HS-27A (cell line): ENCODE measurements at regions not wholly inside any gene's neighbourhood (a gene's known extent, or its start where the extent isn't known, plus 50 kb on each side); places are given as distances from the start of the nearest gene placed in this dataset.

ENCODE experiments used
- DNase-seq: peaks from one replicate; pipeline ENCODE4 v3.0.0-alpha.2; 2012; ENCODE audit warnings: low read depth, missing footprints

DNA sequence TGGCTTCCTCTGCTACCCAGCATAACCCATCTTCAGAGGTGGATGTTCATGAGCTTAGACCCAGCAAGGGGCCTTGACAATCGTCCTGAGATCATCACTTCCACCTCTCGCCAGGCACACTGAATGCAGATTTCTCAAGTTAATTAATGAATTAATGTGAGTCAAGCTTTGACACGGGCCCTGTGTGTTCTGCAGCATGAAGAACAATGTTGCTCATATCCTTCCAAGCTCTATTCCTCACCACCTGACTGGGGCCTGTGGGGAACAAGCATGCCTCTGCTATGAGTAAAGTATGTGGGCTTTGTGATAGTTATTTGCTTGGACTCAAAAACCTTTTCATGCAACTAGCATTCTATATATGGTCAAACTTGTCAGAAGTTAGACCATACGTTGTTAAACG lies 122.0 kb downstream of the SEC16B start:
- peak; percentile 20 for DNase-seq

DNA sequence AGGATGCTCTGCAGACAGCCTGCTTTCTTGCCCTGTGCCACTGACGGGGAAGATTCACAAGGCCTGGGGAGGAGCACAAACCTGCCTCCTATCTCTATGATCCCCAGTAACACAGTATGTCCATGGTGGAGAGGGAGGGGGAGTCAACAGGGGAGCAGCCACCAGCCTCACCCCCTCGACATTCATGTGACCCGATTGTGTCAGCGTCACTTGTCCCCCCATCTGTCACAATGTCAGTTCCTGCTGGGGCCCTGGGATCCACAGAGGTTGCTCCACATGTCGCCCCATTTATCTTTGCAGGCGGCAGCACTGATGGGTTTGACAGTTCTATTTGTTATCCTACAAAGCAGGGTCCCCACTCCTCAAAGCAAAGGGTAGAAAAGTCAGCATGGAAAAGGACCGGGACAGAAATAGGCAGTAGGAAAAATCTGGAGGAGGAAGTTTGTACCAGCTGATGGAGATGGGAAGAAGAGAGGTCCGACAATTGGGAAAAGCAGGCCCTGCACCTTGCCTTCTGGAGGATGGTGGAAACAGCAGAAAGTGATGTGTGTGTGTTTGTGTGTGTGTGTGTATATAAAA lies 130.9 kb downstream of the SEC16B start:
- no peak for DNase-seq

DNA sequence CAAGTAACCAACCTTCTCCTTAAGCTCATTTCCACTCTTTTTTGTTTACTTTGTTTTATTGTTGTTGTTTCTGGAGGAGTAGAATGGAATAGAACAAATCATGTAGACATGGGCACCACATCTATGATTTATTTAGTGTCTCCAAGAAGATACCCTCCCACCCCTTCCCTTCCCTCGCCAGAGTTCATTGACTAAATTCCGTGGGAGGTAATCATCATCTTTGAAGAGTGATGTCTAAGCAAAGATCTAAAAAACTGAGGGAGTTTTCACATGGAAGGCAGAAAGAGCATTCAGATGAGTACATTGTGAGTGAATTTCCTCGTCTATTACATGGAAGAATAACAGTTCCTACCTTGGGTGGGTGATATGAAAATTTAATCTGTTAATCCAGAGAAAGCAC lies 136.2 kb downstream of the SEC16B start:
- no peak for DNase-seq

DNA sequence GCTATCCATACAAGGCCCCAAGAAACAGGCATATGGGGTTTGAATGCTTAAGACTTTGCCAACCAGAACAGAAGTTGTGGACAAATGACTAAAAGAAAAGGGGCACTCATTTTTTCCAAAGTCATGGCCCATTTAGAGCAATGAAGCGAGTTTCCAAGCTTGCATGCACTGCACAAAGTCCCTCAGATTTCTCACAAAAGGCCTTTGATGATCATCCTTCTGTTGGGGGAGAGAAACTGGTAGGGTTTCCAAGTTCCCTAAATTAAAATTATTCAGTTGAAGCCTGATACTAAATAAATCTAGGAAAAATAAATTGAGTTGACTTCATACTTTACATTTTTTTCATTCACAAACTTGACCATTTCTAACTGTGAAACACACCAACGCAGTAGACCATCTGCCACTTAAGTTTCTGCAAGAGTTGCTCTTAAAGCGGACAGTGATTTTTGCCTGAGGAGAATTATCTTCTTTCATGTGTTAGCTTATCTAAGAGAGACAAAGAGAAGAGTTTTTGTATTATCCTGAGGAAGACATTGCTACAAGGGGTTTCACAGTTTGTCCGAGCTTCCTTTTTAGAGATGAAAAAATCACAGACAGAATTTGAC lies 139.2 kb downstream of the SEC16B start:
- no peak for DNase-seq

DNA sequence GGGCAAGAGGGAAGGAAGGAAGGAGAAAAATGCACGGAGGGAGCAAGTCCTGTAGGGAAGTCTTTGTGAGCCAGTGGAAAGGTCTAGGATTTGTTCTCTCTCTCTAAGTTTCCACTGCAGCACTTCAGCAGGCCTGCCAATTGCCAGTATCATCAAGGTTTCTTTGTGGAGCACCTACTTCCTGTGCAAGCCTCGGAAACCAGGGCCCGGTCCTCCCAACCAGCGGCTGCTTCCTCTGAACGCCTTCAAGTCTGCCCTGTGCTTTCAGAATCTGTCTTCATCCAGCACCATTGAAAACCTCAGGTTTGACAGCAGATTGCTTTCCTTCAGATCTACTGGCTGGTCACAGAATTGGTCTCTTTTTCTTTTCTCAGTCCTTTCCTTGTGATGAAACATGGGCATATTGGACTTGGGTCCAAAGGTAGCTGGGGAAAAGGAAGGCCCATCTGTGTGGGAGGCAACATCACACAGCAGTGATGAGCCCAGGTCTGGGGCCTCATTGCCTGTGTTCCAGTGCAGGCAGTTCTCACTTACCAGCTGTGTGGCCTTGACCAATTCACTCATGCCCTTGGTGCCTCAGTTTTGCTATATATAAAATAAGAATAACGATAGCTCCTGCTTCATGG lies 144.5 kb downstream of the SEC16B start:
- no peak for DNase-seq

DNA sequence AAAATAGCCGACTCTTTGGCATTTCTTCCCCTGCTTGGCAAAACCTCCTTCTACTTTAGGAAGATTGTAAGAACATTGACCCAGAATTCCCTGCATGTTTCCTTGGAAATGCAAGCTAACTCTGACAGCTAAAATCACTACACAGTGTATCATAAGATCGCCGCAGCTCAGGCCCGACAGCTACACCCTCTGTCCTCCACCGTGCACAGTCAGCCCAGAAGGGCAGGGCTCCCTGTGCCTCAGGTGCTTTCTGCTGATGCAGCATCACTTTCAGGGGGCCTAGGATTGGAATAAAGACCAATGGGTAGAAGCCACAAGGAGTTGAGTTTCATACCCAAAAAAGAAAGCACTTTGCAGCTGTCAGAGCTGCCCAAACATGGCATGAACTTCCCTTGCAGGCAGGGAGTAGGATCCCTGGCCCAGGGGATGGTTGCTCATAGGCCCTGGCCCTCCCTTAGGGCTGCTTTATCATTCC lies 145.3 kb downstream of the SEC16B start:
- no peak for DNase-seq

DNA sequence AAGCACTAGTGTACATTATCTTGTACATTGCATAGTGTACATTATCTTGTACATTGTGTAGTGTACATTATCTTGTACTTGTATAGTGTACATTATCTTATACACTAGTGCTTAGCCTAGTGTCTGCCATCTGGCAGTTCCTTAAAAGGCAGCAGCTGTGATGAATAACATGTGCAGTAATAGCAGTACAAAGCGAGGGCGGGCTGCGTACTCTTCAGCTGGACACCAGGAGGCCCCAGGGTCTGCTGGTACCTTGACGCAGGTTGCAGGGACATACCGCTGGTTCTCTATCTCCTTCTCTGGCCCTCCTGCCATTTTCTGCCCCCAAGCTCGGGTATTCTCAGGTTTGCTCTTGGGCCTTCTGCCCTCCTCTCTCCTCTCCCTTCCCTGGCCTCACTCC lies 149.6 kb downstream of the SEC16B start:
- DNase-seq: no peak

DNA sequence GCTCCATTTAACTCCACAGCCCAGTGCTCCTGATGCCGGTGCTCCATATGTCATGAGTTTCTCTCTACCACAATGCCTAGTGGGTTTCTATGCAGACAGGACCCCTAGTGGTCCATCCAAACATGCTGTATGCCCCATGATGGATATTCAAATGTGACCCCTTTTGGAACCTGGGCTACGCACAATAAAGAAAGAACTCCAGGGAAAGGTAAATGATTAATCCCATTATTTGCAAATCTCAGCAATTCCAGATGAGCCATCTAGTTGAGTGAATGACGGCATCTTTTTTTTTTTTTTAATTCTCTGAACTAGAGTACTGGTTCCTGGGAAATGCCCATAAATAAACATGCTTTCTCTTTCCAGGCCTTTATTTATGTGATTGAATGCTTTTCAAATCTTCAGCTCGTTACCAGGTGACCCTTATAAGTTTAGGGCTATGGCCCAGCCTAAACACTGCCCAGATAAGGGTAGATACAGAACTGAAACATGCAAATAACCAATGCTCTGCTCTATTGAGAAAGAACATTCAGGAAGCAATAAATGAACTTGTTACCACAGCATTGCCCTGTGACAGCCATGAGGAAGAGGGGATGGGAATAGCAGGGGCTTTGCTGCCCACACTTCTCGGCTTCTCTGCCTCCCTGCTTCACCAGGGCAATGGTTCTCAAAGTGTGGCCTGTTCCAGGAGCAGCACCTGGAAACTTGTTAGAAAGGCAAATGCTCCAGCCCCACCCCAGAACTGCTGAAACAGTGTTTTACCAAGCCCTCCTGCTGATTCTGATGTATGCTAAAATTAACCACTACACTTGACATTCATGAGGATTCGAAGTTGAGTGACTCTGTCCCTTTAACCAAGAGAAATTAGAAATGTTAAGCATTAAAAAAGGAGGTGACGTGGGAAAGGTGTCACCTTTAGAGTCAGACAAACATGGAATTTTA lies 151.7 kb downstream of the SEC16B start:
- no peak for DNase-seq

DNA sequence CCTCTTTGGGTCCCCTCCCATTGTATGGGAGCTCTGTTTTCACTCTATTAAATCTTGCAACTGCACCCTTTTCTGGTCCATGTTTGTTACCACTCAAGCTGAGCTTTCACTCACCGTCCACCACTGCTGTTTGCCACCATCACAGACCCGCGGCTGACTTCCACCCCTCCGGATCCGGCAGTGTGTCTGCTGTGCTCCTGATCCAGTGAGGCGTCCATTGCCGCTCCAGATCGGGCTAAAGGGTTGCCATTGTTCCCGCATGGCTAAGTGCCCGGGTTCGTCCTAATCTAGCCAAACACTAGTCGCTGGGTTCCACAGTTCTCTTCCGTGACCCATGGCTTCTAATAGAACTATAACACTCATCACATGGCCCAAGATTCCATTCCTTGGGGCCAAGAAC lies 157.2 kb downstream of the SEC16B start:
- no peak for DNase-seq

DNA sequence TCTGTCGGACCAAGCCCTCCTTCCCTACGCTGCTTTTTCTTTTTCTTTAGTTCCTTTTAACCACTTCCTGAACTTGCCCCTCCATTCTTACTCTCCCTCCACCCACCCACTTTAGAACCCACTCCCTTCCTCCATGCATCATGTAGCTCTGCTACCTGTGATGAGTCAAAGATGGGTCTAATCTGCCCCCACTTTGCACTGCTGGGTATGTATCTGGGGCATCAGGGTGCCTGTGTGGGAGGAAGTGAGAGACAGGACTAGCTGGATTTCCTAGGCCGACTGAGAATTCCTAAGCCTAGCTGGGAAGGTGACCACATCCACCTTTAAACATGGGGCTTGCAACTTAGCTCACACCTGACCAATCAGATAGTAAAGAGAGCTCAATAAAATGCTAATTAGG lies 157.7 kb downstream of the SEC16B start:
- DNase-seq: no peak

DNA sequence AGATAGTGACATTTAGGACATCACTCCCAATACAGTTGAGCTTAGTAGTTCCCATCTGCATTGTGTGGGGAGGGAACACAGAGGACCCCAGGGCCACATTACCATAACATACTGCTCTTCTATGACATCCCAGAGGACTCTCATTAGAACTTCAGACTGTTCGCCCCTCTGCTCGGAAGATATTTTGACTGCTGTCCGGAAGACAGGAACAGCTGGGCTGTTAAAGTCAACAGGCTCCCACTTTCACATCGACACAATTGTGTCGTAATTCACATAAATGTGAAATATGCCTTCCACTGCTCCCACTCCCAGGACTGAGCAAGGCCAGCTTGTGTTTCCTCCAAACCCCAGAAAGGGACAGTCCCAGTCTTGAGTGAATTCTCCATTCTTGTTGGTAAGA lies 158.4 kb downstream of the SEC16B start:
- DNase-seq: no peak

DNA sequence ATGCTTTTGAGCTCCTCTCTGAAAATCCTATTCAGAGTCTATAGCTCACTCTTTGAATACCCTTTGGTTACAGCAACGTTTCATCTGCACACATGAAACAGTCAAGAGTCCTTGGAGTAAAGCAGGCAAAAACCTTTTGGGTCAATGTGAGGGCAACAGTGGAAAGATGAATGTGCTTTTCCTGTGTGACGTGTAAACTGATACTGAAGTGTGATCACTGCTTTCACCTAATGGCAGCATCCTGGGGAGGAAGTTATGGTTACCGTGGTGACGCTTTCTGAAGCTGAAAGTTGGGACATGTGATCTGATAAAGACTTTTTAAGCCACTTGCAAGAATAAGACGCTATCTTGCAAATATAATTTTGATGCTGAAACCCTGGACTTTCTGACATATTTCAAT lies 160.0 kb downstream of the SEC16B start:
- DNase-seq: no peak

DNA sequence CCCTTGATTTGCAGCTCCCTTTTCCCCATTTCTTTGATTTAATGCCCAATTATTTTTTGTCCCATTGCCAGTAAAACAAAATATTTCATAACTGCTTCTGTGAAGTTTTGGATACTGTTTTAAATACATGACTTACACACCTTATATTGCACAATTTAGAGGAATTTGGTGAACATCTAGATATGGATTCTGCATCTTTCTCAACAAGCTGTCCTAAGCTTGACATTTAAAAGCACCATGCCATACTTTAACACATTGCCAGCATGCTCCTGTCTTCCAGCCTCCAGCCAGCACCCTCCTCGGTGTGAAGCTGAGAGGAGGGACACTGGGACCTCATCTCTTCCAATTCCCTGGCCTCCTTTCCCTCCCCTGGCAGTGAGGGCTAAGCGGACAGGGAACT lies 167.6 kb downstream of the SEC16B start:
- DNase-seq: no peak

DNA sequence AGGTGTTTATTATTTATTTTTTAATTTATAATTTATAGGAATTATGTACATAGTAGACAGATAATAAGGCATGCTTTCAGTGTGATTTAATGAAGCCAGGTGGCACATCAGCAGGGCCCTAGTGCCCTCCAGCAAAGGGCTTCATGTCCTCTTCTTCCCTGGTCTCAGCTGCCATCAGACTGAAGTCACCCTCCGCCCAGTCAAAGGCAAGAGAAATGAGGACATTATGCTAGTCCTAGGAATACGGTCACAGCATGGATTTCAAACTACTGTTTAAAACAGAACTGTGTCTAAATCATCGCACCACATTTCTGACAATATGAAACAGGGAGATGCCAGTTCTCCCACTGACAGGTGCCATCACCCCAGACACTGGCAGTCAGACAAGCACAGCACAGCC lies 168.1 kb downstream of the SEC16B start:
- no peak for DNase-seq

DNA sequence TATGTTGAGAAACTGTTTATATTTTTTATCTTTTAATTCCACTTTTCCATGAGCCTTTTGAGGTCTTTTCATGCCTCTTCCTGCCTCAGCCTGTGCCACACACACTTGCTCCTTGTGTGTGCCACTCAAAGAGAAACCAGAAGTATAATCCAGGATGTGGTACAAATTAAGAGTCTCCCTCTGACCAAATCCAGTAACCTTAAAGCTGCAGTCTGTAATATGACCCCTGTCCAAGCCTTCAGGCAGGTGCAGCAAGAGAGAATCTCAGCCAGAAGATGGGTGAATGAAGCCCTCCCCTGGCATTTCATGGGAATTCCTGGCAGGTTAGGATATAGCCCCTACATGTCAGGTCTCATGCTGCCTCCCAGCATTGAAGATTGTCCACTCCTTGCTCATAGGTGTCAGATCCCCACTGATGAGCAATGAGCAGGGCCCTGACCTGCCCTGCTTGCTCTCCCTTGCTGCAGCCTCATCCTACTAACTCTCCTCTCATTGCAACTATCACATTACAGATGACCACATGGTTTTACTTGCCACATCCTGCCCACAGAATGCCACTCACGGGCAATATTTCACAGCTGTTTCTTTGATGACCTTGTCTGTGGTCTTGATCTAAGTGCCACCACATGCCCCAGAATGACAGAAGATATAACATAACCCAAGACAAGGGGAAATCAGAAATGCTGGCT lies 169.3 kb downstream of the SEC16B start:
- no peak for DNase-seq

DNA sequence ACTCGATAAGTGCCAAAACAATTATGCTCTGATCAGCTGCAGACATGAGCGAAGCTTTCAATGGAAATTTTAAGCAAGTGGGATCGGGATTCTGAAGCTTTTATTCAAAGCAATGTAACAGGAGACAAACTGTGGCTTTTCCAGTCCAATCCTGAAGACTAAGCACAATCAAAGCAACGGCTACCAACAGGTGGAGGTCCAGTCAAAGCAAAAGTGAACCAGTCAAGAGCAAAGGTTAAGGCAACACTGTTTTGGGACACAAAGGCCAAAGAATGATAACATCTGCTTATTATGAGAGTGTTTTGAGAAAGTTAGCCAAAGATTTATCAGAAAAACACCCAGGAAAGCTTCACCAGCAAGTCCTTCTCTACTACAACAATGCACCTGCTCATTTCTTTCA lies 170.1 kb downstream of the SEC16B start:
- no peak for DNase-seq

DNA sequence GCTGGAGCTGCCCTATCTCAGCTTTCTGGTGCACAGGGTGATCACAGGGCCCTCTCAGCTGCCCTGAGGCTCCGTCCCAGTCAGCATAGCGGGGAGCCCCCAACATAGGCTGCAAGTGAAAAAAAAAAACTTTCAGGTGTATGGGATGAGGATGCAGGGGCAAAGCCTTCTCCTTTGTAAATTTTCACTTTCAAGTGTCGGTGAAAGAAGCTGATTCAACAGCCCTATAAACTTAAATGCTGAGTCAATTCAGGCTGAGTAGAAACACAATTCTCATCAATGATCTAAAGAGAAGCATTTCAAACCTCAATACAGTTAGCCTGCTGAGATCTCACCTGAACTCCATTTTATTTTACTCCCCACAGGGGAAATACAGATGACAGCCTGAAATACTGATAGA lies 171.2 kb downstream of the SEC16B start:
- DNase-seq: no peak

DNA sequence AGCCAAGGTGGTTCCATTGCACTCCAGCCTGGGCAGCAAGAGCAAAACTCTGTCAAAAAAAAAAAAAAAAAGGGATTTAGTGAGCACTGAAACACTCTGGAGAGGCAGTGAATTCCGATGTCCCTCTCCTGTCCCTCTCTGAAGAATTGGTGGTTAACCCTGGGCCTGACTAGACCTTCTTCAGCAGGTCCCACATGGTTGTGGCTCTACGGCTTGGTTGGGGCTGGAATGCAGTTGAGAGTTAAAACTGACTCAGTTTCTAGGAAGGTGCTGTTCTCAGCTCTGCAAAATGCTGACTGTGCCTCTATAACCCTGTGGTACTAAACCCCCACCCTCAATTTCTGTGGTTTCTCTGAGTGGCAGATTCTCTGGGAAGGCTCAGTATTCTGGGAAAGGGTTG lies 173.3 kb downstream of the SEC16B start:
- no peak for DNase-seq

DNA sequence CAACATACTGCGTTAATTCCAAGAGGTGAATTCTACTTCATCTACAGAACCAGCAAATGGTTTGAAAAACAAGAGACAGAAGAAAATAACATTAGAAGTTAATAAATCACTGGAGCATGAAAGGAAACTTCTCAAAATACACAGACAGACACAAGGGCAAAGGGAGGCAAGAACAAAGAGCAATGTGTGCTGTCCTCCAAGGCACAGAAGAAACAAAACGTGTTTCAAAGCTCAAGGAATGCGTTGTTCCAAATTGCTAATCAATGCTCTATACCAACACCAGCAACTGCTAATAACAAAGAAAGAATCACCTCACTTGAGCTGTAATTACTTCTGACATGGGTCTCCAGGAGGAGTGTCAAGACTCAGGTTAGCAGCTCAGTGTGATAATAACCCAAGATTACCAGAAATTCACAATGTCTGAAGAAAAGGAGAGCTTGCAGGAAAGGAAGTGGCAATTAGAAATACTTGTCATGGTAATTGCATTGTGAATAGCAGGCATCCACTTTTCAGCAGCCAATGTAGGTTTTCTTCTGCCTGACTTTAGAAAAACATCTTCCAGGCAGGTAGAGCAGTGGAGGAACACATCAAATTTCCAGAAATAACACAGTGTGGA lies 175.4 kb downstream of the SEC16B start:
- DNase-seq: no peak

DNA sequence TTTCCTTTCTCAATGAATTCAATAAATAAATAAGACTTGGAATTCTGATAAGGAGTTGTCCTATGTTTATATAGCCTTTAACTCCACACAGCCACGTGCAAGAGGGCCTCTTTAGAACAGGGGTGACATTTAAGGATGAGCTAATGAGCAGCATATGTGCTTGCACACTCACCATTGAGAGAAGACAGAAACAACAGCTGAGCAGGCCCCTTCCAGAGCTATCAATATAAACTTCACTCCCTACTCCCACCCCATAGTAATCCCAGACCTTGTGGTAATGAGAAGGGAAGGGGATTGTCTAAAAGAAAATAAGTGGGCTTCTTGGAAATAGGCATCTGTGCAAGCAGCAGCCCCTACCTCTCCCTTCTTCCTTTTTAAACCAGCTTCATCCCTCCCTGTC lies 176.0 kb downstream of the SEC16B start:
- no peak for DNase-seq

DNA sequence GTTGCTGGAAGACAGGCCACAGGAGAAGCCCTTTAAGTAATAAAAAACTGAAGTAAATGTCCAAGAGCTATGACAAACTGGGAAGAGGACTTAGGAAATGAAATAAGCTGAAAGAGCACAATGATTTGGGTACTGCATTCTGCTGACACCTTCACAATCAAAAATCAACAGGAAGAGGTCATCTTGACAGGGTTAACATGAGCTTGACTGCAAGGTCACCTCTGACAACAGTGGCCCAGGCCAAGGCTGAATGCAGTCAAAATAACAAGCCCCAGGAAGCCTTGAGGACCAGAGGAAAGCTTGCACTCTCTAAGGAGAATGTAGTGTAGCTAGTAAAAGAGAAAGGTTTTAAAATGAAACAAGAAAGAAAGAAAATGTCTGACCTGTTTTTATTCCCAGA lies 179.3 kb downstream of the SEC16B start:
- no peak for DNase-seq

DNA sequence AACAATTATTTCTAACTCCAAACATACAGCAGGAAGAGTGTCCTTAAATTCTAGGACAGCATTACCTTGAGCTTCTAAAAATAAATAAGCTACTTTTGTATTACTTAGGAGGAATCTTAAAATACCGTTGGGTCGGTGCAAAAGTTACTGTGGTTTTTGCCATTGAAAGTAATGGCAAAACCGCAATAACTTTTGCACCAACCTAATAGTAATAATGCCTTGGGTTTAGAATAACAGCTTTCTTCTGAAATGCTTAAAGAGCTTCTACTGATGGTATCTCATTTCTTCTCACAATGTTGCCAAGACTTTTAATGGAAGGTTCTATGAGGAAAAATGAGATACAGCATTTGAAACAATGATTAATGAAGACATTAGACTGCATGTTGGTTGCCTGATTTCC lies 179.9 kb downstream of the SEC16B start:
- no peak for DNase-seq
